Activated CD4-positive, alpha-beta T cell treated with anti-CD3 and anti-CD28 coated beads for 1 hour (primary cell): ENCODE measurements at regions not wholly inside any gene's neighbourhood (a gene's known extent, or its start where the extent isn't known, plus 50 kb on each side); places are given as distances from the start of the nearest gene placed in this dataset.

Source experiments
- DNase-seq: peaks from one replicate; pipeline ENCODE4 v3.0.0-alpha.2; 2020

DNA sequence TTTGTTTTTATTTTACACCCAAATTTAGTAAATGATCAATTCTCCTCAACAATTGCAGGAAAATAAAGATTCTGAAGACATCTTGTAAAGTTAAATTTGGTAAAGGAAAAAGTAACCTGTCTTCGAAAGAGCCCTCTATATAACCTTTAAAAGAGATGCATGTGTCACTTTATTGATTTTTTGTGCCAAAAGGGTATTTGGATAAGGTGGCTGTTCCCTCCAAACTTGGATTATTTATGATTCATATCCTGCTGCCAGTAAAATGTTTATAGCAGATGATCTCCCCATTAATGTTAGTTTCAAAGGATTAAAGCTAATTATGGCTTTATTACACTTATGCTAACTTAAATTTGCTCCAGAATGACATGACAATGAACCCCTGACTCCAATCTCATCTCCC is 98.8 kb downstream of the DUSP6 start:
- DNase-seq, result no peak

DNA sequence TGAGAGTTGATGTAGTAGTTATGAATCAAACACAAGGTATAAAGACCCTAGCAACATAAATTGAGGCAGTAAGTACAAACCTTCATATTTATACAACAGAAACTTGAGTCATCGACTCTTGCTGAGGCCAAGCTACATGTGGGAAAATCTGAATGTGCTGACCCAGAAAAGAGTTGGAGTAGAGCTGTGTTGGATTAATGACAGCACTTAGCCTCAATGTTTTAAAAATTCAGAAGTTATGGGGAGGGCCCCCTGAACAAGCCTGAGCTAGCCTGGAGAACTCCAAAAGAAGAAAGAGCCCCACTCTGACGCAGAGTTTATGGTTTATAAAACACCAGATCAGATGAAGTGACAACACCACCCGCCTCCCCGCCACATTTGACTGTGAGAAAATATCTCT is 100.0 kb downstream of the DUSP6 start:
- no peak for DNase-seq

DNA sequence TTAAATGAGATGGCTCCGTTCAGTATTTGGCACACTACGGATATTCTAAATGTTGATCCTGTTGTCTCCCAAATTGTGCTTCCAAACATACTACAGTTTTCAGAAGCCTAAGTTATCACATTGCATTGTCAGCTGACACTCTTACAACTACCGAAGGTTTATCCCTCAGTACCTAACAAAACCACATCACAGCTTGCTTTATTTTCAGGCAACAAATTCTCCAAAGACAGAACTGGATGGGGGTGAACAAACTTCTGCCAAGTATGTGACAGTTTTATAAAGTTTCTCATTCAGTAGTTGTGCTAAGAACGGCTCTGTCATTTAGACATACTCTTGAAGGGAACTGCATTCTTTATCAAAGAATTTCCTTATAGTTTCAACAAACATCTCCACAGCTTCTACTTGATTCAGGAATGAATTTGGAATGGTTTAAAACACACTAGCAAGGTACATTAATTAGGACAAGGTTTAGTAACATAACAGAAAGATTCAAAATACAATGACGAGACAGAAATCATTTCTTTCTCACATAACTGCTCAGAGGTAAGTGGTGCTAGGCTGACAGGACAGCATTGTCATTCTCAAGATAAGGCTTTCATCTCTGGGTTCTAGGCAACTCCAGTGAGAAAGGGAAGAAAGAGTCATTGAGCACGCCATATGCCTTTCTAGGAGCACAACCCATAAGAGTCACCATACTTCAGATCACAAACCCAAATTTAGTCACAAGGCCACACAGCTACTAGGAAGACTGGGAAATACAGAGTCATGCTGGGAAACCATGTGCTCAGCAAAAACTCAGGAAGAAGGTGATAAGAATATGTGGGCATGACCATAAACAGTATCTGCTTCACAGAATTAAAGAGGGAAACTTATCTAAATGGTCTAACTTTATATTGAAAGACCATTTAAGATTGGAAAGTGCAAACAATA is 100.7 kb downstream of the DUSP6 start:
- DNase-seq, result no peak

DNA sequence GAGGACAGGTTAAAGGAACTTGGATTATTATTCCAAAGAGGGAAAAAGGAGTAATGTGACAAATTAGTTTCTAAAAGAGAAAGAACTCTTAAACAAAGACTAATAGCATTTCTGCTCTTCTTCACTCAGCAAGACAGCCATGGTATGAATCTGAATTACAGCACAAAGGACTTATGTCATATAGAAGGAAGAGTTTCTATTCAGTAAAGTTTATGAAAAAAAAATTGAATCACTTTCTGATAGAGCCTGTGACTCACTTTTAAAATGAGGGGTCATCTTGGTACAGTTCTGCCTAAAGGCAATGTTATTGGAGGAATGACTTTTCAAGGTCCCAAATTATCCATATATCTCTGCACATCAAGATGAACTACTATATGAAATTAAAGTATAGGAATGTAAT is 101.7 kb downstream of the DUSP6 start:
- no peak for DNase-seq

DNA sequence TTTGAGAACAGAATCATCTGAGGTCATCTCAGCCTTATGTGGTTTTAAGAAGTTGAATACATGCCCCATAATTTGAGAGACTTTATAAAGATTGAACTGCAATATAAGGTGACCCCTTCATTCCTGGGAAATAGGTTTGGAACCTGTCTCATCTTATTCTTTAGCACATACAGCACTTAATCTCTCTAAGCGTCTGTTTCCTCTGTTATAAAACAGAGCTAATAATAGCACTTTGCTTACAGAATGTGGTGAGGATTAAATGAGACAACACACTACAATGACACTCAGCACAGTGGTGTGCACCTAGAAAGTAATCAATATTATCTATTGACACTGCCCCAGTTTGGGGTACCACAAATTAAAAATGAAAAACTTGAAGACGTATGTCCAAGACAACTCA is 102.1 kb downstream of the DUSP6 start:
- DNase-seq, result no peak

DNA sequence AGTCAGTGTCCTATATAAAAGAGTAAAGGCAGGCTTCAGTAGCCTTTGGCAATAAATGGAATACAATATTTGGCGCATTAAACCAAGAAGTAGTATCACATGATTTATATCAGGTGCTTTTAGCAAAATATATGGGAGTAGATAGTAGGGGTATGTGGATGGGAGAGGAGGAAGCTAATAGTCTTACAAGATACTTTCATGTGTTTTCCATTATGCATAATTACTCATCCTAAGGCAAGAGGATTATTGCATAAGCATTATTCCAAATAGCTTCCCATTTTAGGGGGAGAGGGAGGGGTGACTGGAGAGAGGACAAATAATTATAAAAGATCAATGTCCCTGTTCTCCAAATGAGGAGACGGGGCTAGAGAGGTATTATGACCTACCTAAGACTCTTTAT is 104.3 kb downstream of the DUSP6 start:
- DNase-seq, result no peak

DNA sequence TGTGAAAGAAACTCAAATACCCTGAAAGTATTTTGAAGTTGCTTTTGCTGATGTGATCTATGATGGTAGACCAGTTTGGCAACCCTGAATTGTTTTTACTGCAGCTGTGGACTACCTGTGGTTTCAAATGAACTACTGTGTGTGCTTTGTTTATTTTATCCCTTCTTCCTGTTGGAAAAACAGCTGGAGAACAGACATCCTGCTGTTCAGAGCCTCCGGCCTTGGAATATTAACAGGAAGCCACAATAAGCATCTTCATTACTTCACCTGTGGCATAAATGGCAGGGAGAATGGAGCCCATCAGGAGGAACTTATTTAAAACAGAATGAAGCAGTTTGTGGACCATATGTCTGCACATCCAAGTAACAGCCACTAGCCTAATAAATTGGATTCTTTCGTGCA is 104.8 kb downstream of the DUSP6 start:
- no peak for DNase-seq

DNA sequence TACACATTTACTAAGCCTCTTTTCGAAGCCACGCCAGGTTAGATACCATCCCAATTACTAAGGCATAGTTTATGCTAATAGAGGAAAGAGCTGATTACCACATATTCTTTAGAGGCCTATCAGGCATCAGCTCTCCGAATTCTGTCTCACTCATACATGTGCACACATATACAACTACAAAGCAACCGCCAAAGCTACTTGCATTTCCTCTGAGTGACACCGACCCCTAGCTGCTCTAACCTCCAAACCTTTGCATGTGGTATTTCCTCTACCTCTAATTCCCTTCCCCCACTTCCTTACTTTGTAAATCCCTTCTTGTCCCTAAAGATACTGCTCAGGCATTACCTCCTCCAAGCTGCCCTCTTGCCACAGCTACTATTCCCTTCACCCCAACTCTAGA is 107.2 kb downstream of the DUSP6 start:
- DNase-seq, result no peak

DNA sequence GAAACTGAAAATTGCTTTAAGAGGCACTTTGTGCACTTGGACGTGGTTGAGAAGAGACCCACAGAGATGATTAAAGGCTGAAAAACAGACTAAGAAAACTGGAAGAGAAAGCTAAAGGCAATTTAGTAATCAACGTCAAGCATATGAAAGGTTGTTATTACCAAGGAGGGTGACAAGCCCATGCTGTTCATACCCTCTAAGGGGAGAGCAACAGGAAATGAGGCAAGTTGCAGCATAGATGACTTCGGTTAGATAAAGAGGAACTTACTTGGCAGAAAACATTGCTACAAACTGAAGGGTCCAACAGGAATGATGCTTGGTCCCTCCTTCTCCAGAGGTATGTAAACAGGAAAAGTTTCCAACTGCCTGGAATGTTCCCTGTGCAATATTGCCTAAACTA is 107.8 kb downstream of the DUSP6 start:
- no peak for DNase-seq

DNA sequence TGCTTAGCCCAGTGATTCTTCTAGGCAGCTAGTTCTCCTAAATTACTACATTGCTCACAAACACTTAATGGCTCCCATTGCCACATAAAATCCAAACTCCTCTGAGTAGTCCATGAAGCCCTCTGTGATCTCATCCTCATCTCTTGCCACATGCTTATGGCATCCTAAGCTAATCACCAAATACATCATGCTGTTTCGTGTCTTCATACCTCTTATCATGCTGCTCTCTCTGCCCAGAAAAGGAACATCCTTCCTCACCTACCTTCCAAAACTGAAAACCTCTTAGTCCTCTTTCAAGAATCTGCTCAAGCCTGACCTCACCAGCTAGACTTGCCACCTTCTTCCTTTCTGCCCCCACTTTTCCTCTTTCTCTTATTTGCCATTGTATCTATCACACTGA is 108.5 kb downstream of the DUSP6 start:
- DNase-seq, result no peak

DNA sequence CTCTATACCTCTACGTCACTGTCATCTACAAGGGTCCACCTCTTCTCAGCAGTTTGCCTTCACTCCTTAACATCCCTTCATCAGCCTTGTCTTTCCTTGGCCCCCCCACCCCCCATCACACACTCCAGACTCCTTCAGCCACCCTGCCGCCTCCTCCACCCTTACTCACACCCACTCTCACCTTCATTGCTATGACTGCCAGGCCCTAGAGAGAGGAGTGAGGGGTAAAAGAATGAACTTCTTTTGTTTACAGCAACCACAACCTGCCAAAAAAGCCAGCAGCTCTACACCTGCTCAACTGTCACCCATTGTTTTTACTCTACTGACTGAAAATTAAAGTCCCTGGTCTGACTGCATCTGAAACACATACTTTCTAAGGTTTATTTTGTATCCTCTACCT is 112.8 kb downstream of the DUSP6 start:
- DNase-seq, result no peak

DNA sequence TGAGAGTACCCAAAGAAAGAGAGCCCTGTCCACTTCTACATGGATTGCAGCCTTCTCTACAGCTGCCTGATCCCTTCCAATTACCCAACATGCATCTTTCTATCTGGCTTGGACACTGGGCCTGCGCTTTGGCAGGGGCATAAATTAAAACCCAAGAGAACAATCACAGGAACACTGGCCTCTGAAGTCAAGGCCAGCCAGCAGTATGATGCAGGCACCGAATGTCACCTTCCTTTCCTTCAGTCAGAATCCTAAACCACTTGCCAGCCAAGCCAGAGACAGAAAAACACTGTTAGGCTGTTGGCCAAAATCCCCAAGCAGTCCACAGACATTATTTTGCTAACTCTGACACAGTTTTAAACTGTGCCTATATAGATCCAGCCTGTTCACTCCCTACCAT is 113.7 kb downstream of the DUSP6 start:
- no peak for DNase-seq

DNA sequence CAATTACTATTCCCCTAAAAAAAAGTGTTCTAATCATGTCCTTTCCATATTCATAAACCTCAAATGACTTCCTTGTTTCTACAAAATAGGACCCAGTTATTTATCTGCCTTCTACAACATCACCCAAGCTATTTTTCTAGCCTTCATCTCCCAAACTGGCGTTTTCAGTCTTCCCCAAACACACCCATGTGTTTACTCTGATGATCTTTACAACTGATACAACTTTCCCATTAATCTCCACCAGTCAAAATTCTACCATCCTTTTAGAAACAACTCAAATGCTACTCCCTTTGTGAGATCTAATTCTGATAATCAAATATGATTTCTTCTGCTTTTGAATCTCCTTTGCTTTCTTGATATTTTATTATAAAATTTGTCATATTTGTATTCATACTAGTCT is 114.5 kb downstream of the DUSP6 start:
- no peak for DNase-seq

DNA sequence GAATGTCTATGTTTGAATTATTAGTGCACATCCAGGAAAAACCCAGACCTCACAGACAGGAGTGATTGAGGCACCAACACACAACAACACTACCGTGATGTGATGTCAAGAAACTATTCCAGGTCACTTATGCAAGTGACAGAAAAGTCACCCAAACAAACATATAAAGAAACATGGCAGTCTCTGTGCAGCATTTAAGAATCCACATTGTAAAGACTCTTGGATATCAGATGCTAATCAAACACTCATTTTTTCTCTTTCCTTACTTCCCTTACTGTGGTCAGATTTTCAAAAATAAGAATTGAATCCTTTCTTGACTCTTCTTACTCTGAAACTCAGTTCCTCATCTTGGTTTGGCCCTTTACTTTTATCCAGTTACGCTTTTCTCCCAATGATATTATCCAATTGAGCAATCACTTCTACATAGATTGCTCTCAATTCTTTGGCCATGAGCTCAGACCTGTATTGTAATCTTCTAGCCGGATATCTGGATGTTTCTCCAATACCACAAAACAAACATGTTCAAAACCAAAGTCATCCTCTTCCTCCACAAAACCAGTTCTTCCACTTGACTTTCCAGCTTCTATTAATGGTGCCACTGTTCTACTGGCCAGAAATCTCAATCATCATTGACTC is 115.4 kb downstream of the DUSP6 start:
- DNase-seq, result no peak

DNA sequence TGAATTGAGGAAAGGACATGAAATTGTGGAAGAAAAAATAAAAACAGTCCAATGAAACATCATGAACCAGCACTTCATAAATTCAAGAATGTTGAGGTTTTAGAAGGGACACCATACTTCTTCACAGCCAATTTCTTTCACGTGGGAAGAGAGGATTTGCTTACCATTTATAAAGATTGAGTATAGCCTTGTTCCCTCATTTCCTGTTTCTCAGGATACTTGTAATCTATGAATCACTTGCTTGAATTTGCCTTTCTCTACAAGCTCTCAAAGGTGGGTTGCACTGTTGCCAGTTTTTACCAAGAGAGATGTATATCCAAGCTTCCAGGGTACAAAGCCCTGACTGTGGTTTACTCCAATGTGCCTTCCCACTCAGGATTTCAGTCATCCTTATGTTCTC is 116.1 kb downstream of the DUSP6 start:
- no peak for DNase-seq

DNA sequence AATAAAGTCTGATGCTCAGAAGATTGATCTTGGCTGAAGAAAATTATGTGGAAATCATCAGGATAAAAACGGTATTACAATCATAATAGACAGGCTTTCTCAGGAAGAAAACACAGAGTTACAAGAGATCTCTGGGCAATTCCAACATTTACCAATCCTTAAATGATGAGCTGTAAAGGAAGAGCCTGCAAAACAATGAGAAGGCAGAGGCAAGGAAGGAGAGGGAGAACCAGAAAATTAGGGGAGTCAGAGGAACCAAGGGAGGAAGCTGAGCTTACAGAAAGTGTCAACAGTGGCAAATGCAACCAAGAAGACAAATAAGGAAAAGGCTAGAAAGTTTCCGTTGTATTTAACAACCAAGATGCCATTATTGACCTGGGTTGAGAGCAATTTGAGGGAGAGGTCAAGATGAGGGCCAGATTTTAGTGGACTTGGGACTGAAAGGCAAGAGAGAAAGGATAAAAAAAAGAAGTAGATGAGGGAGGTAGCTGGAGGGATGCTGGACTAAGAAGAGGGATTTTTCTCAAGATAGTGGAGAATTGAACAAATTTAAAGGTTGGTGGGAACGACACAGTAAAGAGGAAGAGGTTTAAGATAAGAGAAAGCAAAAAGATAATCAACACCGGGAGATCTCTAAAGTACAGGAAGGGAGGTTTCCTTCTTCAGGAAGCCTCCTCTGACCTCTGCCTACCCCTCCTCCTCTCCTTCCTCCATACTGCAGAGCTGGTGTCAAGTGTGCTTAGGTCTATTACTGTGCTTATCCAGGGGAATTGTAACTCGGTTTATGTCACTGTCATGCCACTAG is 116.9 kb downstream of the DUSP6 start:
- DNase-seq, result no peak

DNA sequence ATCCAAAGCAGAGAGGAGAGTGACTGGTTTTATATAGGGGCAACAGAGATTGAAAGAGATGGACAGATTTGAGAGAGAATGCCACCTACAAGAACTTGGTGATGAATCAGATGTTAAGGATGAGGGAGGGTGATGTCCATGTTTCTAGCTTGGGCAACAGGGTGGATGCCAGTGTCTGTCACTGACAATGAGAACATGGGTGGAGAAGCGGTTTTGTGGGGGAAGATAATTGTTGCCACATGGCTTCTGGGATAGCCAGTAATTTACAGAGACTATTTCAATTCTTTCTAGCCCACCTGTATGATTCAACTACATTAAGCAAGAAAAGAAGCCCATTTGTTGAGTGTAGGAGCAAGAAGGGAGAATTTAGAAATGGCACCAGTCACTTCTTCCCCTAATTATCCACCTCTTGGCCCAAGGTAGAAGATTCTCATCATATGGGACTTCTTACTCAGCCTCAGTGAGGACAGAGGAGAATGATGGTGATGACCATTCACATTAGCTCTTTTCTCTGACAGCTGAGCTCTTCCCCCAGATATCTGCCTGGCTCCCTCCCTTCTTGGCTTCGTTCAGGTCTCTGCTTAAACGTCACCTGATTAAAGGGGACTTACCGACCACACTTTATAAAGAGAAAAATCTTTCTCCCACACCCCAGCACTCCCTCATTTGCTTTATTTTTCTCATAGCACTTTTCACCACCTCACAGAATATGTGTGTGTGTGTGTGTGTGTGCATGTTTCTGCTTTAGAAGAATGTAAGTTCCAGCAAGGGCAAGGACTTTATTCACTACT is 117.8 kb downstream of the DUSP6 start:
- no peak for DNase-seq

DNA sequence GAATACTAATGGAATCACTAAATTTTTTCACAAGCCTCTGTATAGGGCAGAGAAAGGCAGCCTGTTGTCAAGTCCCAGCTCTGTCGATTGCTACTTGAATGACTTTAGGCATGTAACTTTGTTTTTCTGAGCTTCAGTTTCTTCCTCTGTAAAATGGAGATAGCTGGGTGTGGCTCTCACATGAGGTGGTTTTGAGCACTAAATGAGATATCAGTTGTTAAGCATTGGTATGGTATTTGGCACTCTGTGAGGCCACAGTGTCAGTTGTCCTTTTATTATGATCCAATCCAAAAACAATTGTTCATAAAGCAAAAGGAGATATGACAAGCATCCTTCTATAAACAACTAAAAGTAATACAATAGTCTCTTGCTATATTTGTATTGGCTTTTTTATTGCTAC is 120.6 kb downstream of the DUSP6 start:
- DNase-seq, result no peak

DNA sequence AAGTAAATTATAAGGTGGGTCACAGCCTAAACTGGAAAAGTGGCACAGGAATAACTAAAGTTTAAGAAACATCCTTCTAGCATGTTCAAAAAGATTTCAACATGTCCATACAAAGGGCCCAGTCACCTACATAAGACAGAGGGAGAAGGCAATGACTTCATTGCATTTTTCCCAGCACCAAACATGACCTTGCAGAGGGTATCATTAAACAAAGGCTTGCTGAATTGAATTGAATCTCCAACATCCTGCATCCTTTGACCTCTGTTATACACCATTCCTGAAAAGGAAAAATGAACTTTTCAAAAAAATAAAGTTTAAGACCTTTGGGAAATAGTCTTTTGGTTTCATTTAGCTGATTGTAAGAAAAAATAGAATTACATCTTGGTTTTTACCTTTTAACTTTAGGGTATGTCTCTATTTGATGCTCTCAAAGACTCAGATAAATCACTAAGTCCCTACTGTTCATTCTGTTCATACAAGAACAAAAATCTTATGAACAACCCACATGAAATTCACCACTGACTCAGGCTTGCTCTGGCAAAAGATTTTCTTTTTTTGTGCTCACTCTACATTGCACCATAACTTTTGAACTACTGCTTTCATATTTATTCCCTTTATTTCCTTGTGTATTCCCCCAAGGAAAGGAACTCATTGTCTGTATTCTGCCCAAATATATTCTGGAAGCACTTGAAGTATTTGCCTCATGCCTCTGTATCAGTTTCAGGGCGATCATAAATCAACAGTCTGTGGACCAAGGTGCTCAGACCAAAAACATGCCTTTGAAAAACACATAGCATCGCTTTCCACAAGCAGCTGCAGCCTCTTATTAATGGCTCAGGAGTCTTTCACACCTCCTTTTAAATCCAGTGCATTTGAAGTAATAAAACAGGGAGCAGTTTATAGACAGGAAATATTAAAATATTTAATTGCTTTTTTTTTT is 121.7 kb downstream of the DUSP6 start:
- DNase-seq, result no peak

DNA sequence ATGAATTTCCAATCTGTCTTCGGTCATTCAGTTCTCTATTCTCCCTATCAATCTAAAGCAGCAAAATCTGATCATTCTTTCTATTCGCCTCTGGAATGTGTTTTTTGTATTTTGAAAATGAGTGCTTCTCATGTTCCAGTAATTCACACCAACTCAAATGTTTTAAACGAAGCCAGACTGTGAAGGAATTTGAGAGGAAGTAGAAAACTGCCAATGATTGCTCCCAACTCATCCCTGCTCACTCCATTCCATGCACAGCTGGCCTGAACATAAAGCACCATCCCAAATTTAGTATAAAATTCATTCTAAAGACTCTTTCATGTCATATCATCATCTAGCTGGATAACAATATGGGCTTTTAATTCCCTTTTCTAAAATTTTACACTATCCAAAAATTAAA is 123.8 kb downstream of the DUSP6 start:
- no peak for DNase-seq

DNA sequence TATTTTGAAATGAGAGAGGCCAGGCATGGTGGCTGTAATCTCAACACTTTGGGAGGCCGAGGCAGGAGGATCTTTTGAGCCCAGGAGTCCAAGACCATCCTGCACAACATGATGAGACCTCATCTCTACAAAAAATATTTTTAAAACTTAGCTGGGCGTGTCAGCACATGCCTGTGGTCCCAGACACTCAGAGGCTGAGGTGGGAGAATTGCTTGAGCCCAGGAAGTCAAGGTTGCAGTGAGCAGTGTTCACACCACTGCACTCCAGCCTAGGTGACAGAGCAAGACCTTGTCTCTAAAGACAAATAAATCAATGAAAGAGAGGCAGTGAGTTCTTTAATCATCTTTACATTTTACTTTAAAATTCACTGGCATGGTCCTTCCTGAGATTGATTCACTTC is 124.5 kb downstream of the DUSP6 start:
- no peak for DNase-seq
